ENCODE measurements at regions not wholly inside any gene's neighbourhood (a gene's known extent, or its start where the extent isn't known, plus 50 kb on each side); places are given as distances from the start of the nearest gene placed in this dataset.

- no peak for DNase-seq (ENCODE audit: low spot score)
Measured at GRCh38 chr12:132393991-132394949, 64.9 kb upstream of the GALNT9 start.

GRCh38 chr12:132393245-132393795, 63.9 kb upstream of the GALNT9 start:
- DNase-seq (ENCODE audit: low spot score) = no peak

- no peak for DNase-seq (ENCODE audit: low spot score)
Measured at GRCh38 chr12:132392389-132393244, 63.2 kb upstream of the GALNT9 start.

- DNase-seq (ENCODE audit: low spot score) = no peak
Measured at GRCh38 chr12:132391326-132392041, 62.1 kb upstream of the GALNT9 start.

GRCh38 chr12:132390287-132391076, 61.1 kb upstream of the GALNT9 start:
- no peak for DNase-seq (ENCODE audit: low spot score)

GRCh38 chr12:132389526-132390286, 60.3 kb upstream of the GALNT9 start:
- no peak for DNase-seq (ENCODE audit: low spot score)

- no peak for DNase-seq (ENCODE audit: low spot score)
Measured at GRCh38 chr12:132389026-132389425, 59.6 kb upstream of the GALNT9 start.

- no peak for DNase-seq (ENCODE audit: low spot score)
Measured at GRCh38 chr12:132388379-132389015, 59.1 kb upstream of the GALNT9 start.

- DNase-seq (ENCODE audit: low spot score) = no peak
Measured at GRCh38 chr12:132386926-132387497, 57.6 kb upstream of the GALNT9 start.

- DNase-seq (ENCODE audit: low spot score) = no peak
Measured at GRCh38 chr12:132385923-132386751, 56.7 kb upstream of the GALNT9 start.

GRCh38 chr12:132384916-132385774, 55.8 kb upstream of the GALNT9 start:
- no peak for DNase-seq (ENCODE audit: low spot score)

- no peak for DNase-seq (ENCODE audit: low spot score)
Measured at GRCh38 chr12:132380641-132381040, 51.3 kb upstream of the GALNT9 start.

GRCh38 chr12:132379996-132380395, 50.6 kb upstream of the GALNT9 start:
- DNase-seq (ENCODE audit: low spot score) = no peak

- DNase-seq (ENCODE audit: low spot score) = no peak
Measured at GRCh38 chr12:132379576-132379975, 50.2 kb upstream of the GALNT9 start.

Data from germinal center (tissue), 1 donor.